ENCODE measurements at regions not wholly inside any gene's neighbourhood (a gene's known extent, or its start where the extent isn't known, plus 50 kb on each side); places are given as distances from the start of the nearest gene placed in this dataset.

DNA sequence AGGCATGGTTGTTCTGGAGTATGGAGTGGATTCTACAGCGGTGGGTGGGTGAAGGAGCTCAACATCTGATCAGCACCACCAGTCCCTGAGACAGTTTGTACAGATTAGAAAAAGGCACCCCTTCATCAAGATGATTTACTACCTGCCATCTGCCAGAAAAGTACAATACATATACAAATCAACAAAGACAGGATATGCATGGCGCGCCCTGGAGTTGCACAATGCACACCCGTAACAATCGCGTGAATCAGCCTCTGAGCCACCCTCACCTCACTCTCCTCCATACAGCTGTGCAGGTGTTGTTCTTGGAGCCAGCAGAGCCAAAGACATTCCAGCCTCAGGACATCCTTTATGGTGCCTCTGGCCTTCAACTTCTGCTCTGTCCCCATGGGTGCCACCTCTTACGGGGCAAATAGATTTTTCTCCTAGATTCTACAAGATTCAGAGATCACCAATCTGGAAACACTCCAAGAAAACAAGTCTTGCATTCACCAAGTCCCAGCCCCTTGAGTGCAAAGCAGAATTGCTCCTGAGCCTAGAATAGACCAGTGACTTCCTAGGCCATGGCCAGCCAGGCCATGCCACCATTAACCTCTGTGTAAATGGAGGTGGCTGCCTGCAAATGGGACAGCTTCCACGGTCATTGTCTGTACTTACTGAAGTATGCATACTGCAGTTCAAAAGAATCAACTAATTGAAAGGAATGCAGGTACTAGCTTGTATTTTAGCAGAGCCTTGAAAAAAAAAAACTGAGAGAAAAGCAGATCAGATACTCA lies 490.9 kb downstream of the SOX6 start:
- no peak for DNase-seq (ENCODE audit: low read depth in 2 of 2, low spot score in 1 of 2)

DNA sequence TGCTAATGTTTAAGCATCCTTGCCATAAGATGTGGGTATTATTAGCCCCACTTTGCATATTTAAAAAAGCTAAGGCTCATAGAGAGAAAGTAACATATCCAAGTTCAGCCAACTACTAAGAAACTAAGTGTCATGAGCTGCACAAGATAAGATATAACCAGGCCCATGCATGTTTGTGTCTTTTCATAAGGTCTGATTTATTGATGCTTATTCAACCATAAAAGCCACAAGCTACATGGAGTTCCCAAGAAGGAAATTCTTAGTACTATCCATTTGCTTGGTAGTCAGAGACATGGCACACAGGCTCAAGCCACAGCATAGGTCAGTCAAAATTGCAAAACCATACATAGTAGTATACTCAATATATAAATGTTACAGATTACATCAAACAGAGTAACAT lies 488.5 kb downstream of the SOX6 start:
- no peak for DNase-seq (ENCODE audit: low read depth in 2 of 2, low spot score in 1 of 2)

DNA sequence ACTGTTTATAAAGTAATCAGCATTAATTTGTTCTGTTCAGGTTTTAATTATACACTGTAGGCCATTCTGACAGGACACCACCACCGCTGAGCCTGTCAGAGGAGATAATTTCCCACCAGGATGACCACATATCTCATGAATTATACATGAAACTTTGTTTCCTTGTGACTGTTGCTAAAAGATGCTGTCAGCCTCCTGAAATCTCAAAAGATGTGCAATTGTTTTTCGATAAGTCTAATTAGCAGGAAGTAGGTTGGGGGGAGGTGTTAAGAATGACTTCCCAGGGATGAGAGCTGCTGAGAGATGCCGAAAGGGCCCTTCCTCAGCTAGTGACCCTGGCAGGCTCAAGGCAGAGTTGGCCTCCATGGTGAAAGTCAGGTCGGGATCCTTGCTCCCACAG lies 485.4 kb downstream of the SOX6 start:
- DNase-seq (ENCODE audit: low read depth in 2 of 2, low spot score in 1 of 2), result no peak

DNA sequence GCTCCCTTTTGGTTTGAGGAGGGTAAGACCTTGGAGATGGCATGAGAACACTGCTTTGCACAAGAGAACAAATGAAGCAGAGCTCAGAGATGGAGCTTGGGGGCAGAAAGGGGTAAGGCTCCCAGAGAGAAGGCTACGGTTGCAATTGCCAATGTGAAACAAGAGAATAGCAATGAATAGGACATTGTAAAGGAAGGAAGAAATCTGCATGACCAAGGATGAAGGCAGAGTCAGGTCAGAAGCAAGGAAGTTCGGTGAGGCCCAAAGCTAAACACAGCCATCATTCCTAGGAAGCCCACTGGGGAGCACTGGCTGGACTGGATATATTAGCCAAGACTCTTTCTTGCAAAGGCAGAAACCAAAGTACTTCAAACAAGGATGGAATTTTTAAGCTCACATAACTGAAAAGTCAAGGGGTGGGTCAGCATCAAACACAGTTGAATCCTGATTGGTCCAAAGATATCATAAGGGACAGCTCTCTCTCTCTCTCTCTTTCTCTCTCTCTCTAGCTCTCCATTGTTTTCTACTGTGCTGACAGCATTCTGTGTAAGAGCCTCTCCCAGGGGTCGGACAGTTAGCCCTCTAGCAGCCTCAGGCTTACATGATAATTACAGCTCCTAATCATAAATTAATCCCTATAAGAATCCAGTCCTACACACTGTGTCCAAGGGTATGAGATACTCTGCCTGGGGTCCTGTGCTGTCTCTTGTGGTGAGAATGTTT lies 484.3 kb downstream of the SOX6 start:
- DNase-seq (ENCODE audit: low read depth in 2 of 2, low spot score in 1 of 2), result no peak

DNA sequence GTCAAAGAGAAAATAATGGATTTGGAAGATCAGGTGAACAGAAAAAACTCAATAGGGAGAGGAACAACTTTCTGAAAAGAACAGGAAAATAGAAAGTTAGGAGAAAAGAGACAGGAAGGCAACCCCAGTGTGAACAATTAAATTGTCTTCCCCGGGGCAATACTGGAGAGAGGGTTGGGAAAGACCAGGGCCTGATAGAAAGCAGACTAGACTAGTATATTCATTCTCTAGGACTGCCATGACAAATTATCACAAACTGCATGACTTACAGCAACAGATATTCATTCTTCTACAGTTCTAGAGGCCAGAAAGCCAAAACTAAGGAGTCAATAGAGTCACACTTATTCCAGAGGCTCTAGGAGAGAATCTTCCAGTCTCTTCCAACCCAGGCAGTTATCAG lies 482.8 kb downstream of the SOX6 start:
- DNase-seq (ENCODE audit: low read depth in 2 of 2, low spot score in 1 of 2), result no peak

DNA sequence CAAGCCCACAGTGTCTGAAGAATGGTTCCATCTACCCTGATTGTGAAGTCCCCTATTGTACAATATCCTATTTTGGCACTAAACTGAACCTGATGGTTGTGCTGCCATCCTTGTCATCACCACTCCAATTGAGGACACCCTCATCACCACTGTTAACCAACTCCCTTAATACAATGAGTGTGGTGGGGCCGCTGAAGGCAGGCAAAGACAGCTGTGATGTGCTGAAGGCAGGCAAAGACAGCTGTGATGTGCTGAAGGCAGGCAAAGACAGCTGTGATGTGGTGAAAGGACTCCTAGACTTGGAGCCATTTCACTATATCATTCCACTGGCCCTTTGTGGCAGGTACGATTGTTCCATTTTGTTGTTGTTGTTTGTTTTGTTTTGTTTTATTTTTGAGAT lies 481.6 kb downstream of the SOX6 start:
- no peak for DNase-seq (ENCODE audit: low read depth in 2 of 2, low spot score in 1 of 2)

DNA sequence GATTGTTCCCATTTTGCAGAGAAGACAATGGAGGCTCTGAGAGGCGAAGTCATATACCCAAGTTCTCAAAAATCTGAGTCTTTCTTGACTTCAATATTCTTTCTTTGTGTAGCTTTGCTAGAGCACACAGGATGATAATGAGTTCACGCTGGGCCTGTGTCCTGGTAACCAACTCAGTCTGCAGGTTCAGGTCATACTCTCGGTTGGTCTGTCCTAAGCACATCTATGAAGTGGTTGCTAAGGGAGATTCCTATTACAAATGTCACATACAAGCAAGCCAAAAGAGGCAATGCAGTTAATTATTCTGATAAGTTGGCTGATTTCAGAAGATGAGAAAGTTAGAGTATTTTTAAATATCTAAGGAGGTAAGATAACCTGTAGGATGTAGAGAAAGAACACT lies 481.0 kb downstream of the SOX6 start:
- no peak for DNase-seq (ENCODE audit: low read depth in 2 of 2, low spot score in 1 of 2)

DNA sequence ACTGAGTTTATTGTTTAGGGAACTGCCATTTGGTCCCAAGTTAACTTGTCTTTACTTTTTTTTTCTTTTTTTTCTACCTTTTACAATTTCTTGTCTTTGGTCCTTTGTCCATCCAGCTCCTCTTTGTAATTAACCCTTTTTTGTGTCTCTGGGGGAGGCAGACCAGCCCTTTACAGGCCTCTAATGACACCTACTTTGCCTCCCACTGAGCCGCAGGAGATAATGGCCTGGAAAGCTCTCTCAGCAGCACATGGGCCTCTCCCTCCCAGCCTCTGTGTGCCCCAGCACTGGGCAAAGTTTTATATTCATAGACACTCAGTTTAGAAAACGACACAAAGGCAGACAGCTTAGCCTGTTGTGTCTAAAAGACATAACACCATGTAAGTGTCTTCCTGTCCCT lies 480.4 kb downstream of the SOX6 start:
- no peak for DNase-seq (ENCODE audit: low read depth in 2 of 2, low spot score in 1 of 2)

DNA sequence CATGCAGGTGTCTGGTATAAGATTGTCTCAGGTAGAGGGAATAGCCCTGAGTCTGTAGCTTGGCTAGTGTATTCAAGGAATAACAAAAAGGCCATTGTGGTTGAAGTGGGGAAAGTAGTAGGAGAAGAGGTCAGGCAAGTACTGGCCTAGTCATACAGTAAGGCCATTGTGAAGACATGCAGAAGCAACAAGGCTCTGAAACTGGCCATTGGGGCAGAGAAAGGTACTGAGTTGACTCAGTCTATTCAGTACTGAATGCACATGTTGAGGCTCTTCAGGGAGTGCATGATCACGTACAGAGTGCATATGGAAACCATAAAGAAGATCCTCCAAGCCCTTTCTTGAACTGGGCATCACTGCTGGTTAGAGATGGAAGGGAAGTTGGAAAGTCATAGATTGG lies 477.6 kb downstream of the SOX6 start:
- DNase-seq (ENCODE audit: low read depth in 2 of 2, low spot score in 1 of 2), result no peak

DNA sequence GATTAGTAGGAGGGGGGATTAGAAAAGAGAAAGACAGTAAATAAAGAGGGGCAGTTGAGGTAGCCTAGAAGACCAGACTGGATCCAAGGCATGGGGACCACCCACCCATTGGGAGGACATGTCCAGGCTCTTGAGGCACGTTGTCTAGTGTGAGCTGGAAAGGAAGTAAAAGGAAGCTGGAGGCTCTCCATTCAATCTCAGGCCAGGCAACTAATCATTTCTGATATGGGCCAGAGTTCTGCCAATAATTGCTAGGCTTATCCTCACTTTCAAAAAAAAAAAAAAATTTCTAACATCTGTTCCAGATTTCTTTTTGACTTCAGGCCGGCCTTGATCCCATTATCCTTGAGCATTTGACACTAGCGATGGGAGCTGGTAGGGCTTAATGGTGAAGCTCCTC lies 476.1 kb downstream of the SOX6 start:
- no peak for DNase-seq (ENCODE audit: low read depth in 2 of 2, low spot score in 1 of 2)

DNA sequence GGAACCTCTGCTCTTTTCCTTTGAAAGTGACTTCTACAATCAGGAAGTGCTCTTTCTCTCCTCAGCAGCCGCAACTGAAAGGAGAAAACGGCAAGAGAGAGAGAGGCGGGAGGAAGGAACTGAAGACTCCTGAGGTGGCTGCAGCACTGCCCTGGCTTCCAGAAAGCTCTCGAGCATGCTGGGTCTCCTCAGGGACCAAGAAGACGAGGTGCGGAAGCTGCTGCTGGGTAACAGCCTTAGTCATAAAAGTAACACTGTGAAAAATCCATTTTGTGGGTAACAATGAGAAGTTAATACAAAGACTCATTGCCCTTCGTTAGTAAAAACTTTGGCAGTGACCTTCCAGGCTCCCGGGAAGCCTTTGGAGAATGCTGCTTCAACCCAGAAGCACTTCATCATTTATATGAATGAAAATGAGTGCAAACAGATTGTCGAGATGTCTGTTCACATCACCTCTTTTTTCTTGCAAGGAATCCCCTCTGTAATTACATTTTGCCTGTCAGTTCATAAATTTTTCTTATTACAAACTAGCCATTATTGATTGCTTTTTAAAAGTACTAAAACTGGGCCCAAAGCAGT lies 473.4 kb downstream of the SOX6 start:
- DNase-seq (ENCODE audit: low read depth in 2 of 2, low spot score in 1 of 2), result no peak

DNA sequence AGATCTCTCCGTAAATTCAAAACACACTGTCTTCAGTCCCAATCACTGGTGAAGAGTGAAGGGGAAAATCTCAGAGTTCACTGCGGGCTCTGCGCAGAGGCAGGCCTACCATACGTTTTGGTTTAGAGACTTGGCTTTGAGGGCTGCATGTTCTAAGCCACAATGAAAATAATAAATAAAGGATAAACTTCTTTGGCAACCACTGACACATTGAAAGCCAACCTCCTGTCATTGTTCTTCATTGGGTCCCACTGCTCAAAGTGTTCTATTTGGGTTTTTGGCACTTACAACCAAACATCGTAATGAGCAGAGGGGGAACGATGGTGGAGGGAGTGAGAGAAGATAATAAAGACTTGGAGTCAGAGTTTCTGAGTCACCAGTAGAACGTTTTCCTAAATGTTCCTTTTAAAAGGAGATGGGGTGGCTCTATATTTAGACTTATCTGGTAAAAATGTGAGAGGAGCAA lies 472.9 kb downstream of the SOX6 start:
- DNase-seq (ENCODE audit: low read depth in 2 of 2, low spot score in 1 of 2), result no peak

DNA sequence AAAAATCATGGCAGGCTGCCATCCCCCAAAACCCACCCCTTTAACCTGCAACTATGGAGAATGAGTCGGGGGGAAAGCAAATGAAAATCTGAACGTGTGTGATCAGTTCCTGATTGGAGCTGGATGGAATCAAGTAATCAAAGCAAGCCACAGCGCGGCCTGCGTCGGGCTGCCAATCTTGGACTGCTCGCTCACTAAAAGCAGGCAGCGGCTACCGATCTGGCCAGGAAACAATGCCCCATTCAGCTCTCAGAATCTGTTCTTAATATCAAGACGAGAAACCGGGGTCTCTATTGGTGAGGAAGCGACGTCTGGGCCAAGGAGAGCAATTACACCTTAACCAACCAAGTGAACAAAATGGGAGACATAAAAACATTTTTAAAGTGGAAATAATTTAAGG lies 472.2 kb downstream of the SOX6 start:
- DNase-seq (ENCODE audit: low read depth in 2 of 2, low spot score in 1 of 2), result no peak

DNA sequence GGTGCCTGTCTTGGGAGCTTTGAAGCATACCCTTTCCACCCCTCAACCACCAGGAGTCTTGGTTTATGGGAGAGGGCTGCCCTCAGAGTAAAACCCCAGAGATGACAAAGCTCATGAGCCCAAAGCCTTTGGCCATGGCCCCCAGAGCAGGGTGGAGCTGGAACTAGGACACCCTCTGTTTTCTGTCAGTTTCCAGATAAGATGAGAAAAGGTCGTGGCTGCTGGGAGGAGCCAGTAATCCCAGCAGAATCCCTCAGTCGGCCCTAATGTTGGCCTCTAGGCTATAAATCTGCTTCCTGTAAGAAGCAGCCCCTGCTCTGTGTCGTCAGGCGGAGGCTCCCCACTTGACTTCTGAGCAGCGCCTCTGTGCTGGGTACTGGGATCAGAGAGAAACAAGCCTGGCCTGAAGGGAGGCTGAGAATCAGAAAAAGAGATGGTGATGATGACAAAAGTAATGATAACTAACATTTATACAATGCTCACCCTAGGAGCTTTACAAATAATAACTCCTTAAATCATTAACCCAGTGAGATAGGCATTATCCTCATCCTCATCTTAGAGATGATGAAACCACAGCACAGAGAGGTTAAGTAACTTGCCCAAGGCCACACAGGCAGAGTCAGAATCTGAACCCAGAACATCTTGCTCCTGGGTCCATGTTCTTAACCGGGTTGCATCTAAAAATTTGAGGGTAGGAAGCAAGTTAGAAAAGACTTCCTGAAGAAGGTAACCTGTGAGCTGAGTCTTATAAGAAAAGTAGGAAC lies 471.4 kb downstream of the SOX6 start:
- DNase-seq (ENCODE audit: low read depth in 2 of 2, low spot score in 1 of 2), result no peak

DNA sequence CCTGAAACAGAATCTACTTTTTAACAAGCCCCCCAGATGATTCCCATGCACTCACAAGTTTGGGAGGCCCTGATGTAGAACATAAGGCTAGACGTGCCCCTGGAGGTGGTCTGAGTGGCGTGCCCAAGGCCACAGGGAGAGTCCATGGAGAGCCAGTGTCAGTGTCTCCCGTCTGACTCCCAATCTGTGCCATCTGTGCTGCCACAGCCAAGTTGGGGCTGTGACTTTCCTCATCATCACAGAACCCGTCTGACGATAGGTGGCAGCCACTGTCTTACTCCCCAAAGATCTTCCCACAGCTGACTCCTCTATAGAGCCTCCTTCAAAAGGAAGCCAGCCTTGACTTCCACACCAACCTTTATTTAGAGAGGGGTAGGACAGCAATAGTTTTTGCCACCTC lies 470.5 kb downstream of the SOX6 start:
- DNase-seq (ENCODE audit: low read depth in 2 of 2, low spot score in 1 of 2), result no peak

DNA sequence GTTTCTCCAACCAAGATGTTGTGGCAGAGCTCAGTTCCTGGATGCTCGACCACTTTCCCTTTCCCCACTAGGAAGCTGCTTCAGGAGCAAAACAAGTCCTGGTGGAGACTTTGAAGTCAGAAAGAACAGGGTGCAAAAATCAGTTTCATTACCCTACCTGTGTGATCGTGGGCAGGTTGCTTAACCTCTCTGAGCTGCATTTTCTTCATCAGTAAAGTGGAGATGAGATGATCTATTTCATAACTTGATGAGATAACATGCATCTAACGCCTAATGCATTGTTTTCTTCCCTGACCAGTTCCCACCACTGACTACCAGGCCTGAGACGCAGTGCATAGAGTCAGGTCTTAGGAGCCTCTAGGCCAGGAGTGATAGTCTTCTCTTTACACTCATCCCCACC lies 470.0 kb downstream of the SOX6 start:
- DNase-seq (ENCODE audit: low read depth in 2 of 2, low spot score in 1 of 2), result no peak

DNA sequence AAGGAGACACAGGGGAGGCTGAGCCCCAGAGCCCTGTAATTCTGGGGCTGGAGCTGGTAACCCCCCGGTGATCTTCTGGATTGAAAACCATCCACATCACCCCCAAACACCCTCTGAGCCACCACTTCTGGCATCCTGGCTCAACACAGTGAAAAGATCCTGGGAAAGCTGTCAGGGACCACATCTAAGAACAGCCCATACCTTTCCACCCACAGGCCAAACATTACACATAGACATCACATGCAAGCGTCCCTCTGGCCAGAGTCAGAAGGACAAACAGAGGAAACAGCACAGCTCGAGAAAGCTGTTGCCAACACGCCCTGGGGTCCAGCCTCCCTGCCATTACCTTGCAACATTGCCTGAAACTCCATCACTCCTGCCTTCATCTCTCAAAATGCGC lies 469.5 kb downstream of the SOX6 start:
- DNase-seq (ENCODE audit: low read depth in 2 of 2, low spot score in 1 of 2), result no peak

DNA sequence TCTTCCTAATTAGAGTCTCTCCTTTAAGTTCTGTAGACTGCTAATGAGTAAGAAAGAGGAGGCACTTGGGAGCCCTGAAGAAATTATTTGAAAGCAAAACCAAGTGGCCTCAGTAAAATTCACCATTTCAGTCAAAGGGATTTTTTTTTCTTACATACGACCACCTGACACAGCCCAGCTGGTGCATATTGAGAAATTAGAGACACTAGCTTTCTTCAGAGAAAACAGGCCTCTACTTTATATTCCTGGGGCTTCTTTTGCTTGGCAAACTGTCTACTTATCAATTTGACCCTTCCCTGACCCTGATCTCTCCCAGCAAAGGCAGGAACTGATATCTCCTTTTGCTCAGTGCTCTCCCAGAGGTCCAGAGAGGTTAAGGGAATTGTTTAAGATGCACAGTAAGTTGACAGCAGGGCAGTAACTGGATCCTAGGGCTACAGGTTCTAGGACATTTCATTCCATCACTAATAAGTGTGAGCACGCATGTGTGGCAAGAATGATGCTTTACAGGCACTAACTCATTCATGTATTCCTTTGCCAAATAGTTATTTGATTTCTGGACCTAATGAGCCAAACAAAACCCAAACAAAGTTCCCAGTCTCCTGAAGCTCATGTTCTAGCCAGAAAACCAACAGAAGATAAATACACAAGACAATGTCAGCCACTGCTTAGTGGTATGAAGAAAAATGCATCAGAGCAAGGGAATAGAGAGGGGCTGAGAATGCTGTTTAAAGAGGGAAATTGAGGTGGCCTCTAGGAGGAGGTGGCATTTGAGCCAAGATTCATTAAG lies 467.6 kb downstream of the SOX6 start:
- no peak for DNase-seq (ENCODE audit: low read depth in 2 of 2, low spot score in 1 of 2)

DNA sequence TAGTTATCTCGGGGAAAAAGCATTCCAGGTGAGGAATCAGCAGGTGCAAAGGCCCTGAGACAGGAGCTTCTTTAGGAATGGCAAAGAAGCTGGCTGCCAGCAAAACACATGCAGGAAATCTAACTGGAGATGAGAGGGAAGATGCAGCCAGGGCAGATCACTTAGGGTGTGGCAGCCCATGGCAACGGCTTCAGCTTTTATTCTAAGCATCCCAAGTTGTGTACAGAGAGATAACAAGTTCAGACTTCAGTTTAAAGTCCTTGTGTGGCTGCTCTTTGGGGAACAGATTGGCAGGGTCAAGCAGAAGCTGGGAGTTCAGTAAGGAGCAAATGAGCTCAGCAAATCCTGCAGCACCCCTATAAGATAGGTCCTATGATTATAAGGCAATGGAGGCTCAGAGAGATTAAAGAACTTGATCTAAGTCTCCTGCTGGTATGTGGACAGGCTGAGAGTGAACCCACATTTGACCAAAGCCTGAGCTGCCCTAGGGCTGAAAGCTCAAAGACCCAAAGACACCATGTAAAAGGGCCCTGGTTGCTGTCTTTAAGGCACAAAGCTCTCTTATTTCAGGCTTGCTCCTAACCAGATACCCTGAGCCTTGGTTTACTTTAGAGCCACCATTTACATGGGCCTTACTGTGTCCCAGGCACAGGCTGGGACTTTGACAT lies 466.8 kb downstream of the SOX6 start:
- DNase-seq (ENCODE audit: low read depth in 2 of 2, low spot score in 1 of 2), result no peak

DNA sequence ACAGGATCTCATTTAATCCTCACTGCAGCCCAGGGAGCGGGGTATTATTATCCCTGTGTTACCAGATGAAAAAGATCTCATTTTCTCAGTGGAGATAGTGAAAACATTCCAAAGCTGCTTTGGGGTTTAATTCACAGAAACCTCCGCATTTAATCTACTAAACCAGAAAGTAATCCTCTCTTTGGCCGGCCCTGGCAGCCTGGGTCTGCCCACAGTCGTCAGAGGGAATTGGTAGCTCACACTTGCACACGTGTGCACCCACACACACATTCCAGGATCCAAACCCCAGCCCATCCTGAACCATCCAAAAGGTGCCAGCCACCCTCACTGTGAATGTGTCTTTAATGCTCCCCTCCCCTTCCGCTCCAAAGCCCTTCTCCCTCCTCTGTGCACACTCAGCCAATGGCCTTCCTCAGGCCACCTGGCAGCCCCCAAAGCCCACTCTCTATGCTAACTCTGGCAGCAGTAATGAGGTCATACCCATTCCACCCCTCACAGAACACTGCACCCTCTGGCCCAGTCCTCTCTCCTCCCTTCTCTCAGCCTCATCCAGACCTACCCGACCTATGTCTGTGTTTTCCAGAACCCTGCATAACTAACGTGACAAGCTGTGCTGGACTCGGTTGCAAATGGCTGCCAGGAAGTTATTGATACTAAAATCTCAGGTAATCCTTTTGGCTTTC lies 466.2 kb downstream of the SOX6 start:
- DNase-seq (ENCODE audit: low read depth in 2 of 2, low spot score in 1 of 2), result no peak

Measured in stimulated activated CD8-positive, alpha-beta memory T cell treated with anti-CD3 and anti-CD28 coated beads, Interleukin-4, amount 100 ng/mL, for 4 hours (primary cell).